Right atrium auricular region (tissue), 2 donors: ENCODE measurements at regions not wholly inside any gene's neighbourhood (a gene's known extent, or its start where the extent isn't known, plus 50 kb on each side); places are given as distances from the start of the nearest gene placed in this dataset.

Experiments
- DNase-seq: peaks from one replicate; pipeline ENCODE4 v3.0.0-alpha.2; 2019; ENCODE audit warnings: low spot score
- H3K27ac ChIP-seq, 2 donors: fragments of 200-600 bp; sonication (generic); 1 replicate in 1 of 2; 2 replicates in 1 of 2; pipeline ENCODE4 v1.5.1; 2016 to 2019
- H3K27me3 ChIP-seq, 2 donors: fragments of 200-600 bp; sonication (generic); one replicate each; pipeline versions ENCODE4 v1.5.1 to v1.6.0; 2017 to 2019
- H3K36me3 ChIP-seq: fragments of 200-600 bp; sonication (generic); one replicate; pipeline ENCODE4 v1.5.1; 2016
- H3K4me1 ChIP-seq, 2 donors: fragments of 200-600 bp; sonication (generic); one replicate each; pipeline versions ENCODE4 v1.5.1 to v1.6.0; 2017 to 2019
- H3K4me3 ChIP-seq, 2 donors: fragments of 200-600 bp; sonication (generic); 1 replicate in 1 of 2; 2 replicates in 1 of 2; pipeline ENCODE4 v1.5.1; 2017 to 2019; ENCODE audit warnings: mild to moderate bottlenecking in 1 of 2, moderate library complexity in 1 of 2
- H3K9me3 ChIP-seq, 2 donors: fragments of 200-600 bp; sonication (generic); one replicate each; pipeline ENCODE4 v1.5.1; 2019
- TF ChIP-seq, protein P1 (sequence below), 2 donors: fragments of 200-600 bp; sonication (generic); IDR thresholded peaks; one replicate each; pipeline ENCODE4 v1.5.1; 2019; ENCODE audit warnings: antibody characterized with exemption in 2 of 2

DNA sequence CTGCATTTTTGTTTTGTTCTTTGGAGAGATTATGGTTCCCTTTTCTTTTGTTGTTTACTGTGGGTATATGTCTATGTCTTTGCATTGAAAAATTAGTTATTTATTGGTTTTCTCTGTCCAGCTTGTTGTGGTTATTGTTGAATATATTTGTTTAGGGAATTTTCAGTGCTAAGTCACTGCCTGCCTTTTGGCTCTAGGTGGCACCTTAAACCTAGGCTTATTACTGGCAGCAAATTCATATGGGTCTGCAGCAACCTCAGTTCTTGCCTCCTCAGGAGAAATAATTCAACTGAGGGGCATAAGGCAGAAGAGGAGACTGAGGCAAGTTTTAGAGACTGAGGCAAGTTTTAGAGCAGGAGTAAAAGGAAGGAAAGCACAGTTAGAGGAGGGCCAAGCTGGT, 1157.3 kb upstream of the AGA start:
- no peaks in the 10 kb centered on the region for H3K4me1 ChIP-seq
- no peak for DNase-seq
- TF ChIP-seq, protein P1, sequence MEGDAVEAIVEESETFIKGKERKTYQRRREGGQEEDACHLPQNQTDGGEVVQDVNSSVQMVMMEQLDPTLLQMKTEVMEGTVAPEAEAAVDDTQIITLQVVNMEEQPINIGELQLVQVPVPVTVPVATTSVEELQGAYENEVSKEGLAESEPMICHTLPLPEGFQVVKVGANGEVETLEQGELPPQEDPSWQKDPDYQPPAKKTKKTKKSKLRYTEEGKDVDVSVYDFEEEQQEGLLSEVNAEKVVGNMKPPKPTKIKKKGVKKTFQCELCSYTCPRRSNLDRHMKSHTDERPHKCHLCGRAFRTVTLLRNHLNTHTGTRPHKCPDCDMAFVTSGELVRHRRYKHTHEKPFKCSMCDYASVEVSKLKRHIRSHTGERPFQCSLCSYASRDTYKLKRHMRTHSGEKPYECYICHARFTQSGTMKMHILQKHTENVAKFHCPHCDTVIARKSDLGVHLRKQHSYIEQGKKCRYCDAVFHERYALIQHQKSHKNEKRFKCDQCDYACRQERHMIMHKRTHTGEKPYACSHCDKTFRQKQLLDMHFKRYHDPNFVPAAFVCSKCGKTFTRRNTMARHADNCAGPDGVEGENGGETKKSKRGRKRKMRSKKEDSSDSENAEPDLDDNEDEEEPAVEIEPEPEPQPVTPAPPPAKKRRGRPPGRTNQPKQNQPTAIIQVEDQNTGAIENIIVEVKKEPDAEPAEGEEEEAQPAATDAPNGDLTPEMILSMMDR (IDR thresholded peaks at IDR 0.05), result no peak
- no peak overlapping the region for H3K4me3 ChIP-seq
- H3K27ac ChIP-seq, result no peak overlapping the region
- no peaks in the 10 kb centered on the region for H3K27me3 ChIP-seq
- no peaks in the 10 kb centered on the region for H3K36me3 ChIP-seq
- H3K9me3 ChIP-seq, result peaks cover 0 to 13% of the 10 kb centered on the region in 2 donors

DNA sequence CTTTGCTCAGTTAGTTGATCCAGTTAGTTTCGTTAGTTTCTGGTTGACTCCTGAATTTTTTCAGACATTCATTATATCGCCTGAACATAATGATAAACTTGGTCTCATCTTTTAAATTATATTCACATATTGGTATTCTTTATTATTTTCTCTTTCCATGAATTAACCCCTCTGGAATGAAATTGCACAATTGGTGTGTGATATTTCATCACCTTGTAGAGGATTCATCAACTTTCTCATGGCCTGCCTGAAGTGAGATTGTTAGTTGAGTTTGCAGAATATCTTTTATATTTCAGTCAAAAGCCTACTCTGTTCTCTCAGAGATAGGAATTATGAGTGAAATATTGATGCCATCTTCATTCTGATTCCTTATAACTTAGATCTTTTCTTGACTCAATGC, 1160.6 kb upstream of the AGA start:
- Histone ChIP-seq H3K4me3 (no peak overlapping the region), H3K27me3 (no peaks in the 10 kb centered on the region), H3K27ac (no peak overlapping the region), H3K36me3 (no peaks in the 10 kb centered on the region), H3K4me1 (no peaks in the 10 kb centered on the region), H3K9me3 (peaks cover 0 to 13% of the 10 kb centered on the region in 2 donors)
- TF ChIP-seq, protein P1 (IDR thresholded peaks at IDR 0.05), result no peak
- DNase-seq, result no peak

DNA sequence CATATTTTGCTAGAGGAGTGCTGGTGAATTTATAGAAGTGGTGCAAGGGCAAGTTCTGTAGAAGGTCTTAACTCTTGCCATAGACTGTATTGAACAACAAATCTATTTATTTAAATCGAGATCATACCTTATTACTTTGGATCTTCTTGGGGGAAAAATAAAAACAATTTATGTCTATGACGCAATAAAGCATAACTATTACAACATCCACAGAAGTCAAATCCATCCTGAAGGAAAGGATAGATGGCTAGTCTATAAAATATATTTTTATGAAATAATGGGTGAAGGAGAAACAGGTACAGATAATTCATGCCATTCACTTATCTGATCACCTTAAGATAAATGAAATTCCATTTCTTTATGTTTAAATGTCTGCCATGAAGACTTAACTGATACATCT, 1168.8 kb upstream of the AGA start:
- H3K36me3 ChIP-seq, result no peaks in the 10 kb centered on the region
- no peak overlapping the region for H3K27ac ChIP-seq
- H3K9me3 ChIP-seq, result no peaks in the 10 kb centered on the region
- no peaks in the 10 kb centered on the region for H3K4me1 ChIP-seq
- no peaks in the 10 kb centered on the region for H3K27me3 ChIP-seq
- DNase-seq, result no peak
- TF ChIP-seq, protein P1 (IDR thresholded peaks at IDR 0.05), result no peak
- H3K4me3 ChIP-seq, result no peak overlapping the region

DNA sequence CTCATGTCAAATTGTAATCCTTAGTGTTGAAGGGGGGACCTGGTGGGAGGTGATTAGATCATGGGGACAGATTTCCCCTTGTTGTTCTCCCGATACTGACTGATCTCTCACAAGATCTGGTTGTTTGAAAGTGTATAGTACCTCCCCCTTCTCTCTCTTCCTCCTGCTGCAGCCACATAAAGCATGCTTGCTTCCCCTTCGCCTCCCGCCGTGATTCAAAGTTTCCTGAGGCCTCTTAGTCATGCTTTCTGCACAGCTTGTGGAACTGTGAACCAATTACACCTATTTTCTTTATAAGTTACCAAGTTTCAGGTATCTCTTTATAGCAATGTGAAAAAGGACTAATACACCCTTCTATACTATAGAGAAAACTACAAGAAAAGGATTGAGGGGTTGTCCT, 1170.5 kb upstream of the AGA start:
- no peaks in the 10 kb centered on the region for H3K9me3 ChIP-seq
- H3K4me3 ChIP-seq, result no peak overlapping the region
- H3K27ac ChIP-seq, result no peak overlapping the region
- no peaks in the 10 kb centered on the region for H3K27me3 ChIP-seq
- H3K4me1 ChIP-seq, result no peaks in the 10 kb centered on the region
- H3K36me3 ChIP-seq, result no peaks in the 10 kb centered on the region
- no peak for DNase-seq
- TF ChIP-seq, protein P1 (IDR thresholded peaks at IDR 0.05), result no peak

DNA sequence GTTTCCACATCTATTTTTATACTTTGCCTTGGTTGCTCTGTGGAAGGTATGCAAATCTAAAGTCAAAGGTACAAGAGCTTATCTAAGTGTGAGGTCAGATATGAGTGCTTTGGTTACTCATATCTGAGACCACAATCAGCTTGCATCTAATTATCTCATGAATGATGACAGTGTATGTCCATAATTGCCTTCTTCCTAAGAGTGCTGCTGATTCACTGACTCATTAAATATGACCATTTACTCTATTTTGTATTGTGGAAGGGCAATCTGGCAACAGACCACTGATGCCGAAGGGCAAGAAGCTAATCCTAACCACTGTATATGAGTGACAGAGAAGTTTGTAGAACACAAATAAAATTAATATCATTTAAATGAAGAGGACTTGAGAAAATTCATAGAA, 1190.2 kb upstream of the AGA start:
- no peaks in the 10 kb centered on the region for H3K27me3 ChIP-seq
- no peaks in the 10 kb centered on the region for H3K9me3 ChIP-seq
- H3K36me3 ChIP-seq, result no peaks in the 10 kb centered on the region
- no peak for DNase-seq
- H3K4me3 ChIP-seq, result no peak overlapping the region
- H3K4me1 ChIP-seq, result no peaks in the 10 kb centered on the region
- H3K27ac ChIP-seq, result no peak overlapping the region
- TF ChIP-seq, protein P1 (IDR thresholded peaks at IDR 0.05), result no peak

DNA sequence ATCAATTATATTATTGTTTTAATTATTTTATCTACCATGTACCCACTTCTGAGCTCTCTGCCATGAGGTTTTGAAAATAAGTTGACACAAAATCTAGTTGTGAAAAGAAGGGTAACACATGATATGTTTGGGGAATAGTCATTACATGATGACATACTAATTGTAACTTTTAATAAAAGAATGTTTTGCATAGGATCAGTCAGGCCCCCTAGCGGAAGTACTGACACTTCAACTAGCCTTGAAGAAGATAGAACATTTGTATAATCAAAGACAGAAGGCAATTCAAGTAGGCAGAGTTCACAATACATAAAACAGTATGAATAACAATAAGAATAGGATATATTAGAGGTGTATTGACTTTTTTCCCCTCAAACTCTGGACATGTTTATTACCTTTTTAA, 1191.0 kb upstream of the AGA start:
- H3K4me1 ChIP-seq, result no peaks in the 10 kb centered on the region
- H3K27me3 ChIP-seq, result no peaks in the 10 kb centered on the region
- no peaks in the 10 kb centered on the region for H3K36me3 ChIP-seq
- DNase-seq, result no peak
- H3K4me3 ChIP-seq, result no peak overlapping the region
- no peaks in the 10 kb centered on the region for H3K9me3 ChIP-seq
- TF ChIP-seq, protein P1 (IDR thresholded peaks at IDR 0.05), result no peak
- no peak overlapping the region for H3K27ac ChIP-seq
